Right ventricle myocardium inferior (tissue), 1 donor: ENCODE measurements at regions not wholly inside any gene's neighbourhood (a gene's known extent, or its start where the extent isn't known, plus 50 kb on each side); places are given as distances from the start of the nearest gene placed in this dataset.

ENCODE experiments used
- ATAC-seq: fragments of 200-7000 bp; cut with Tn5 transposase; one replicate; pipeline ENCODE4 v1.9.1; 2020; ENCODE audit warnings: mild to moderate bottlenecking, moderate library complexity
- DNase-seq: peaks from one replicate; pipeline ENCODE4 v3.0.0; 2021; ENCODE audit errors: missing footprints
- intact Hi-C: fragments of 100-400 bp; cut with DNase I; formaldehyde crosslinking; loops from one replicate; pipeline ENCODE4 v1.11.0; 2022
- donor health status: DM: no; HTN: yes; CAD: no; lungs with severe emphysema.

GRCh38 chr1:61536174-61537108 lies 188.5 kb downstream of the TM2D1 start:
- ATAC-seq (no peak), DNase-seq (no peak)
- intact Hi-C loops, result no loop called here

GRCh38 chr1:61534847-61535246 lies 190.1 kb downstream of the TM2D1 start:
- DNase-seq (no peak), ATAC-seq (no peak)
- intact Hi-C loops, result no loop called here

DNA sequence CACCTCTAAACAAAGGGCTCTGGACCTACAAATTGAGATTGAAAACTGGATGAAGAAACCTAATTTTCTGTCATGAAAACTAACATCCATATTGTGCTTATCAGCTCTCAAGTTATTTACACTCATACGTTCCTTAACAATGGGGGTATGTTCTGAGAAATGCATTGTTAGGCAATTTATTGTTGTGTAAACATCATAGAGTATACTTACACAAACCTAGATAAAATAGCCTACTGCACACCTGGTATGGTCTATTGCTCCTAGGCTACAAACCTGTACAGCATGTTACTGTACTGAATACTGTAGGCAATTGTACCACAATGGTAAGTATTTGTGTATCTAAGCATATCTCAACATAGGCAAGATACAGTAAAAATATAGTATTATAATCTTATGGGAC lies 191.4 kb downstream of the TM2D1 start:
- ATAC-seq, result no peak
- DNase-seq, result no peak
- intact Hi-C loops, result no loop called here

GRCh38 chr1:61531716-61532115 lies 193.2 kb downstream of the TM2D1 start:
- ATAC-seq (no peak), DNase-seq (no peak)
- intact Hi-C loops, result no loop called here

DNA sequence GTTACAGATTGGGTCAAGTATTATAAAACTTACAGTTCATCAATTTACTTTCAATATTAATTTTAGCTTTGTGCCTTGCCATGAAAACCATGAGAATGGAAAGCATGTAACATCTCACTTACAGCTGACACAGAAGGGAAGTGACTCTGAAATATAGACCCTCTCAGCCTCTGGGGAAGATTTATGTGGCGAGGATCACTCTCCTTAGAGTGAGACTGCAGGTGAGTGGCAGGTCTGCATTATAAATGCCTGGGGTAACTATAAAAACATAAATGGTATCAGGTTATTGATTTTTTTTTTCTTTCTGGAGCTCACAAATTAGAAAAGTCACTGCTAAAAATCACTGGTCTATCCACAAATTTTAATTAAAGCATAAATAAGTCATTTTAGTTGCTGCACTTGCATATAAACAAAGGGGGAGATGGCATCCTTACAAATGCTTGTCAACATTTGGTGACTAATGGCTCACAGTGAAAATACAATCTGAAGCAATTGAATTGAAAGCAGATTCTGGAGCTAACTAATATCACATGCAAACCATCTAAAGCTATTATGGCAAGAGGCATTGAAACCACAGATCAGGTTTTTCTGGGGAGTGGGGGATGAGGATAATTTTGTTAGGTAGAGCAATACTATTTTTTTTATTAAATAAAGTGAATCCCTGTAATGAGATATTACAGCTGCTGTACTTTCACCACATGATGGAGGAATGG lies 200.9 kb downstream of the TM2D1 start:
- intact Hi-C loops, result no loop called here
- ATAC-seq (no peak), DNase-seq (no peak)

DNA sequence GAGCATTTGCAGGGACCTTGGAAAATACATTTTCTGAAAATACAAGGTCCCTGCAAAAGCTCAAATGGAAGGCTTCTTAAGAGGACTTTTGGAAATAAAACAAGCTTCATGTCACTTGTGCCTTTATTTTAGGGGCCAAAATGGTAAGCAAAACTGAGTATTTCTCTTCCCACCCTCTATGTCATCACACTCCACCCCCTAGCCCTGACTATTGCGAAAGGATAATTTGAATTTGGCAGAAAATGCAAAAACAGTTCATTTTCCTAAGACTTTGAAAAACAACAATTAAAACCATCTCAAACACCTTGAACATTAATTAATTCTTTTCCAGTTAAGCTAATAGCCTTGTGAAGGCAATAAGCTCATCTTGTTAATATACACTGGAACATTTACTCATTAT lies 201.7 kb downstream of the TM2D1 start:
- intact Hi-C loops, result no loop called here
- ATAC-seq (no peak), DNase-seq (no peak)

- DNase-seq, result no peak
- intact Hi-C loops, result no loop called here
- no peak for ATAC-seq
These were observed 204.5 kb downstream of the TM2D1 start for GRCh38 chr1:61520401-61520800.

DNA sequence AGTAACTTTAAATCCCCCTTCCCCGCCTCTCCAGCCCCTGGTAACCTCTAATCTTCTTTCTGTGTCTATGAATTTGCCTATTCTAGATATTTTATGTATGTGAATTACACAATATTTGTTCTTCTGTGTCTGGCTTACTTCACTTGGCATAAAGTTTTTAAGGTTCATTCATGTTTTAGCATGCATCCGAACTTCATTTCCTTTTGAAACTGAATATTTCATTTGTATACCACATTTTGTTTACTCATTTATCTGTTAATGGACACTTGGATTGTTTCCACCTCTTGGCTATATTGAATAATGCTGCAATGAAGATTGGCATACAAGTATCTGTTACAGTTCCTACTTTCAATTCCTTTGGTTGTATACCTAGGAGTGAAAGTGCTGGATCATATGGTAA lies 205.3 kb downstream of the TM2D1 start:
- intact Hi-C loops, result no loop called here
- DNase-seq, result no peak
- no peak for ATAC-seq

DNA sequence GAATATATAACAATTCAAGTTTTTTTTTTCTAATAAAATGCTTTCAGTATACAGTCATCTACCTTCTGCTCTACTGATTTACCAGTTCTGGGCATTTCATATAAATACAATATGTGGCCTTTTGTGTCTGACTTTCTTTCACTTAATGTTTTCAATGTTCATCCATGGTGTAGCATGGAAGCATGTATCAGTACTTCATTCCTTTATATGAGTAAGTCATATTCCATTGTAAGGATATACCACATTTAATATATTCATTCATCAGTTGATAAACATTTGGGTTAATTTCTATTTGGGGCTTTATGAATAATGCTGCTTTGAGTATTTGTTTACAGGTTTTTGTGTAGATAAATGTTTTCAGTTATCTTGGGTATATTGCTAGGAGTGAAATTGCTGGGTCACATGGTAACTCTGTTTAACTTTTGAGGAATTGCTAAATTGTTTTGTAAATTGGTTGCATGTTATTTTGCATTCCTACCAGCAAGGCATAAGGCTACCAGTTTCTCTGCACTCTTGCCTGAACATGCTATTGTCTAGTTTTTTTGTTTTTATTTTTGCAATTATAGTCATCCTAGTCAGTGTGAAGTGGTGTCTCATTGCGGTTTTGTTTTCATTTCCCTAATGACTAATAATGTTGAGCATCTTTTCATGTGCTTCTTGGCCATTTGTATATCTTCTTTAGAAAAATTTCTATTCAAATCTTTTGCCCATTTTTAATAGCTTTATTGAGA lies 206.1 kb downstream of the TM2D1 start:
- DNase-seq (no peak), ATAC-seq (no peak)
- intact Hi-C loops, result no loop called here

- intact Hi-C loops, result no loop called here
These were observed 207.6 kb downstream of the TM2D1 start for GRCh38 chr1:61517345-61517744.

GRCh38 chr1:61515096-61515495 lies 209.8 kb downstream of the TM2D1 start:
- no peak for DNase-seq
- no peak for ATAC-seq
- intact Hi-C loops, result no loop called here

More at GRCh38 chr1:61517345-61517744, 207.6 kb downstream of the TM2D1 start:
- ATAC-seq, result no peak
- DNase-seq, result no peak
